ENCODE measurements at regions not wholly inside any gene's neighbourhood (a gene's known extent, or its start where the extent isn't known, plus 50 kb on each side); places are given as distances from the start of the nearest gene placed in this dataset.
"Not testable (repeated sequence)": the region's sequence is repeated elsewhere in the genome, so short reads cannot be mapped to it uniquely, and the experiment has no call there.

- no peak for DNase-seq
Measured at GRCh38 chr10:8835453-8836167, 781.1 kb downstream of the GATA3 start.

GRCh38 chr10:8840356-8840755 is 785.9 kb downstream of the GATA3 start:
- no peak for DNase-seq

GRCh38 chr10:8844141-8844540 is 789.7 kb downstream of the GATA3 start:
- no peak for DNase-seq

- no peak for DNase-seq
Measured at GRCh38 chr10:8852546-8852945, 798.1 kb downstream of the GATA3 start.

- no peak for DNase-seq
Measured at GRCh38 chr10:8853048-8853447, 798.6 kb downstream of the GATA3 start.

GRCh38 chr10:8868924-8869323 is 814.4 kb downstream of the GATA3 start:
- not testable (repeated sequence) for DNase-seq

GRCh38 chr10:8873310-8873709 is 818.8 kb downstream of the GATA3 start:
- no peak for DNase-seq

GRCh38 chr10:8874268-8874667 is 819.8 kb downstream of the GATA3 start:
- DNase-seq, result no peak

- DNase-seq, result no peak
Measured at GRCh38 chr10:8874972-8875371, 820.5 kb downstream of the GATA3 start.

GRCh38 chr10:8876171-8876570 is 821.7 kb downstream of the GATA3 start:
- no peak for DNase-seq

- no peak for DNase-seq
Measured at GRCh38 chr10:8889538-8889937, 835.0 kb downstream of the GATA3 start.

- no peak for DNase-seq
Measured at GRCh38 chr10:8893102-8893501, 838.6 kb downstream of the GATA3 start.

GRCh38 chr10:8894148-8894547 is 839.7 kb downstream of the GATA3 start:
- DNase-seq, result no peak

- no peak for DNase-seq
Measured at GRCh38 chr10:8897769-8898168, 843.3 kb downstream of the GATA3 start.

GRCh38 chr10:8898745-8899330 is 844.4 kb downstream of the GATA3 start:
- DNase-seq, result no peak

GRCh38 chr10:8902926-8903325 is 848.4 kb downstream of the GATA3 start:
- DNase-seq, result no peak

- DNase-seq, result no peak
Measured at GRCh38 chr10:8908013-8908412, 853.5 kb downstream of the GATA3 start.

GRCh38 chr10:8910314-8910713 is 855.8 kb downstream of the GATA3 start:
- DNase-seq, result no peak

- DNase-seq, result no peak
Measured at GRCh38 chr10:8911032-8911431, 856.5 kb downstream of the GATA3 start.

GRCh38 chr10:8912108-8912507 is 857.6 kb downstream of the GATA3 start:
- no peak for DNase-seq

- DNase-seq, result no peak
Measured at GRCh38 chr10:8913720-8914119, 859.2 kb downstream of the GATA3 start.

- DNase-seq, result no peak
Measured at GRCh38 chr10:8919280-8919679, 864.8 kb downstream of the GATA3 start.

GRCh38 chr10:8921568-8921967 is 867.1 kb downstream of the GATA3 start:
- DNase-seq, result no peak

- DNase-seq, result no peak
Measured at GRCh38 chr10:8923096-8923495, 868.6 kb downstream of the GATA3 start.

GRCh38 chr10:8927705-8928104 is 873.2 kb downstream of the GATA3 start:
- DNase-seq, result no peak

All from hematopoietic multipotent progenitor cell treated with erythropoietin and hydrocortisone succinate and interleukin-3 and kit ligand, for 8 days (in vitro differentiated cells).